Liver (tissue), 3 donors: ENCODE measurements at regions not wholly inside any gene's neighbourhood (a gene's known extent, or its start where the extent isn't known, plus 50 kb on each side); places are given as distances from the start of the nearest gene placed in this dataset.

Experiments used
- CTCF ChIP-seq: fragments of 150-350 bp; IDR thresholded peaks from 2 replicates; pipeline ENCODE4 v1.5.1; 2017; ENCODE audit warnings: improper control_type of control experiment, low read depth, low read length; ENCODE audit not compliant: missing input control
- RAD21 ChIP-seq, 2 donors: IDR thresholded peaks; 2 replicates each; pipeline ENCODE4 v1.6.1; 2016; ENCODE audit warnings: antibody characterized with exemption in 2 of 2, mild to moderate bottlenecking in 2 of 2
- YY1 ChIP-seq: IDR thresholded peaks from 2 replicates; pipeline ENCODE4 v1.6.1; 2016; ENCODE audit warnings: antibody characterized with exemption, mild to moderate bottlenecking
- TF ChIP-seq, protein P1 (sequence below): IDR thresholded peaks from 2 replicates; pipeline ENCODE4 v1.6.1; 2016; ENCODE audit warnings: antibody characterized with exemption, mild to moderate bottlenecking
- donor health status: healthy.
- donor health status: healthy.

- TF ChIP-seq CTCF (no peak), RAD21 (IDR thresholded peaks at IDR 0.05) (no peak), YY1 (no peak)
- TF ChIP-seq, protein P1, sequence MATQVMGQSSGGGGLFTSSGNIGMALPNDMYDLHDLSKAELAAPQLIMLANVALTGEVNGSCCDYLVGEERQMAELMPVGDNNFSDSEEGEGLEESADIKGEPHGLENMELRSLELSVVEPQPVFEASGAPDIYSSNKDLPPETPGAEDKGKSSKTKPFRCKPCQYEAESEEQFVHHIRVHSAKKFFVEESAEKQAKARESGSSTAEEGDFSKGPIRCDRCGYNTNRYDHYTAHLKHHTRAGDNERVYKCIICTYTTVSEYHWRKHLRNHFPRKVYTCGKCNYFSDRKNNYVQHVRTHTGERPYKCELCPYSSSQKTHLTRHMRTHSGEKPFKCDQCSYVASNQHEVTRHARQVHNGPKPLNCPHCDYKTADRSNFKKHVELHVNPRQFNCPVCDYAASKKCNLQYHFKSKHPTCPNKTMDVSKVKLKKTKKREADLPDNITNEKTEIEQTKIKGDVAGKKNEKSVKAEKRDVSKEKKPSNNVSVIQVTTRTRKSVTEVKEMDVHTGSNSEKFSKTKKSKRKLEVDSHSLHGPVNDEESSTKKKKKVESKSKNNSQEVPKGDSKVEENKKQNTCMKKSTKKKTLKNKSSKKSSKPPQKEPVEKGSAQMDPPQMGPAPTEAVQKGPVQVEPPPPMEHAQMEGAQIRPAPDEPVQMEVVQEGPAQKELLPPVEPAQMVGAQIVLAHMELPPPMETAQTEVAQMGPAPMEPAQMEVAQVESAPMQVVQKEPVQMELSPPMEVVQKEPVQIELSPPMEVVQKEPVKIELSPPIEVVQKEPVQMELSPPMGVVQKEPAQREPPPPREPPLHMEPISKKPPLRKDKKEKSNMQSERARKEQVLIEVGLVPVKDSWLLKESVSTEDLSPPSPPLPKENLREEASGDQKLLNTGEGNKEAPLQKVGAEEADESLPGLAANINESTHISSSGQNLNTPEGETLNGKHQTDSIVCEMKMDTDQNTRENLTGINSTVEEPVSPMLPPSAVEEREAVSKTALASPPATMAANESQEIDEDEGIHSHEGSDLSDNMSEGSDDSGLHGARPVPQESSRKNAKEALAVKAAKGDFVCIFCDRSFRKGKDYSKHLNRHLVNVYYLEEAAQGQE = no peak
Measured at GRCh38 chrX:108993909-108994308, 257.5 kb upstream of the IRS4 start.
